Naive thymus-derived CD4-positive, alpha-beta T cell (primary cell): ENCODE measurements at regions not wholly inside any gene's neighbourhood (a gene's known extent, or its start where the extent isn't known, plus 50 kb on each side); places are given as distances from the start of the nearest gene placed in this dataset.
"Not testable (repeated sequence)": the region's sequence is repeated elsewhere in the genome, so short reads cannot be mapped to it uniquely, and the experiment has no call there.

Experiments
- ATAC-seq: fragments of 150-1000 bp; cut with Tn5 transposase; 2 replicates; pipeline ENCODE4 v1.10.0; 2021; ENCODE audit warnings: mild to moderate bottlenecking, moderate library complexity
- CTCF ChIA-PET: fragments of 350-600 bp; sonication (Branson Sonifier 250); formaldehyde crosslinking; loops from one replicate; lab custom pipeline; 2021; ENCODE audit warnings: antibody characterized with exemption; lab: Charles Lee
- POLR2A ChIA-PET: fragments of 350-600 bp; sonication (Branson Sonifier 250); formaldehyde crosslinking; loops from one replicate; lab custom pipeline; 2021; ENCODE audit warnings: antibody characterized with exemption, inconsistent platforms; lab: Charles Lee
- DNase-seq, 9 donors: peaks; one replicate each; pipeline versions ENCODE4 v3.0.0 to v3.0.0-alpha.2; 2020 to 2022; ENCODE audit warnings: mixed read lengths in 1 of 9
- H3K27ac ChIP-seq: one replicate; pipeline ENCODE4 v1.7.0; 2013; ENCODE audit warnings: mild to moderate bottlenecking, low read depth, low read length, moderate library complexity
- H3K27me3 ChIP-seq, 2 donors: one replicate each; pipeline ENCODE4 v1.7.0; 2013; ENCODE audit warnings: low read length in 2 of 2, mild to moderate bottlenecking in 2 of 2, moderate library complexity in 2 of 2; ENCODE audit not compliant: control insufficient read depth in 2 of 2, insufficient read depth in 2 of 2
- H3K36me3 ChIP-seq, 3 experiments: 1 replicate in 2 of 3; 2 replicates in 1 of 3; pipeline ENCODE4 v1.7.0; 2013; ENCODE audit warnings: low read length in 3 of 3, mild to moderate bottlenecking in 3 of 3, moderate library complexity in 1 of 3; ENCODE audit not compliant: insufficient read depth in 3 of 3, control insufficient read depth in 2 of 3
- H3K4me1 ChIP-seq, 2 donors: one replicate each; pipeline ENCODE4 v1.7.0; 2013; ENCODE audit warnings: low read length in 2 of 2, mild to moderate bottlenecking in 2 of 2, moderate library complexity in 1 of 2; ENCODE audit not compliant: control insufficient read depth in 2 of 2, insufficient read depth in 2 of 2
- H3K4me3 ChIP-seq: 2 replicates; pipeline ENCODE4 v1.7.0; 2013; ENCODE audit warnings: mild to moderate bottlenecking, low read length
- H3K9me3 ChIP-seq, 3 experiments: 1 replicate in 2 of 3; 2 replicates in 1 of 3; pipeline ENCODE4 v1.7.0; 2013; ENCODE audit warnings: low read length in 3 of 3; ENCODE audit not compliant: control insufficient read depth in 2 of 3
- H3K27ac Mint-ChIP-seq, 9 donors: one replicate each; pipeline ENCODE4 v1.8.0; 2020 to 2022; ENCODE audit warnings: mixed read lengths in 9 of 9, mild to moderate bottlenecking in 8 of 9, moderate library complexity in 5 of 9, inconsistent platforms in 2 of 9
- H3K27me3 Mint-ChIP-seq, 5 donors: one replicate each; pipeline ENCODE4 v1.8.0; 2021 to 2022; ENCODE audit warnings: mixed read lengths in 5 of 5, mild to moderate bottlenecking in 1 of 5
- H3K36me3 Mint-ChIP-seq, 5 donors: one replicate each; pipeline ENCODE4 v1.8.0; 2020 to 2022; ENCODE audit warnings: mixed read lengths in 5 of 5, mild to moderate bottlenecking in 3 of 5, inconsistent platforms in 1 of 5
- H3K4me1 Mint-ChIP-seq, 7 donors: one replicate each; pipeline ENCODE4 v1.8.0; 2020 to 2022; ENCODE audit warnings: mixed read lengths in 7 of 7, mild to moderate bottlenecking in 3 of 7, inconsistent platforms in 1 of 7
- H3K4me3 Mint-ChIP-seq, 10 donors: one replicate each; pipeline ENCODE4 v1.8.0; 2020 to 2022; ENCODE audit warnings: mild to moderate bottlenecking in 10 of 10, mixed read lengths in 10 of 10, moderate library complexity in 6 of 10, inconsistent platforms in 2 of 10
- H3K9me3 Mint-ChIP-seq, 11 donors: one replicate each; pipeline ENCODE4 v1.8.0; 2020 to 2022; ENCODE audit warnings: mixed read lengths in 11 of 11, mild to moderate bottlenecking in 4 of 11, inconsistent platforms in 1 of 11, moderate library complexity in 1 of 11
- intact Hi-C, 2 donors: fragments of 100-400 bp; cut with micrococcal nuclease; formaldehyde crosslinking; loops; one replicate each; pipeline ENCODE4 v1.15.1; 2023

DNA sequence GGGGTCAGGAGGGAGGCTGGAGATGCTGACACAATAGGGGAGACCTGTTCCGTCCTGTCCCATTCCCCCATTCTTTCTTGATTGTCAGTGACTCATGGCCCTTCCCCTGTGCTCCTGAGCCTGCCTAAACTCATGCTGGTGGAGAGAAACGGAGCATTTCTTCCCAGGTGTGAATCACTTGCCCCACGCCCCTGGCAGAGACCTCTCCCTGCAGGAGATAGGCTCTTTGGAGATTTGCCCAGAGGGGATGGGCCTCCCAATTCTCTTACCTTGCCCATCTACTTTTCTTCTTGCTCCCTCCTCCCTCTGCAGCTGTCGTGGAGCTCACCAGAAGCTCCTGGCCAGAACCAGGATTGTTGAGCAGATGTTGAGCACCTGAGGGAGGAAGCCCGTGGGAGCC lies 121.9 kb upstream of the OR9Q1 start:
- ChIA-PET POLR2A (no interaction called here), CTCF (no interaction called here)
- H3K36me3 Mint-ChIP-seq: peaks cover 0 to 4% (median 0%) of the 10 kb centered on the region in 5 donors
- H3K27me3 Mint-ChIP-seq: peaks cover 0 to 27% (median 14%) of the 10 kb centered on the region in 5 donors
- H3K27ac Mint-ChIP-seq: no peak overlapping the region
- intact Hi-C loops: no loop called here
- no peaks in the 10 kb centered on the region for H3K9me3 Mint-ChIP-seq
- no peak overlapping the region for H3K4me3 ChIP-seq
- H3K4me3 Mint-ChIP-seq: no peak overlapping the region
- no peaks in the 10 kb centered on the region for H3K36me3 ChIP-seq
- H3K27me3 ChIP-seq: no peaks in the 10 kb centered on the region
- no peak overlapping the region for H3K27ac ChIP-seq
- peaks cover 0 to 10% (median 7%) of the 10 kb centered on the region in 7 donors for H3K4me1 Mint-ChIP-seq
- DNase-seq: no peak
- H3K4me1 ChIP-seq: no peaks in the 10 kb centered on the region
- ATAC-seq: no peak
- H3K9me3 ChIP-seq: no peaks in the 10 kb centered on the region

DNA sequence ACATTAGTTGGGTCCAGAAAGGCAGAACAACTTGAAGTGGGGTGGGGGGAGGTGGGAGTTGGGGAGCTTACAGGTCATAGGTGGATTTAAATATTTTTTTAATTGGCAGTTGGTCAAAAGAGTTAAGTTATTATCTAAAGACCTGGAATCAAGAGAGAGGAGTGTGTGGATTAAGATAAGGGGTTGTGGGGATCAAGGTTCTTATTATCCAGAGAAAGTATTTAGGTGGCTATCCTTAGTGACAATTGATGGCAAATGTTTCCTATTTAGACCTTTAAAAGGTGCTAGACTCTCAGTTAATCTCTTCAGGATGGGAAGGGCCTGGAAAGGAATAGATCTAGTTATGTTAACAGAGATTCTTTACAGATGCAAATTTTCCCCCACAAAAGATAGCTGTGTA lies 120.7 kb upstream of the OR9Q1 start:
- Histone ChIP-seq H3K9me3 (no peaks in the 10 kb centered on the region), H3K4me3 (no peak overlapping the region), H3K27me3 (no peaks in the 10 kb centered on the region), H3K36me3 (no peaks in the 10 kb centered on the region), H3K4me1 (no peaks in the 10 kb centered on the region), H3K27ac (no peak overlapping the region)
- H3K4me1 Mint-ChIP-seq: peaks cover 0 to 10% (median 7%) of the 10 kb centered on the region in 7 donors
- no peak overlapping the region for H3K4me3 Mint-ChIP-seq
- DNase-seq (no peak), ATAC-seq (no peak)
- intact Hi-C loops: no loop called here
- H3K36me3 Mint-ChIP-seq: peaks cover 0 to 4% (median 0%) of the 10 kb centered on the region in 5 donors
- peaks cover 0 to 5% (median 0%) of the 10 kb centered on the region in 11 donors for H3K9me3 Mint-ChIP-seq
- H3K27ac Mint-ChIP-seq: no peak overlapping the region
- peaks cover 0 to 21% (median 6%) of the 10 kb centered on the region in 5 donors for H3K27me3 Mint-ChIP-seq
- ChIA-PET POLR2A (no interaction called here), CTCF (no interaction called here)

DNA sequence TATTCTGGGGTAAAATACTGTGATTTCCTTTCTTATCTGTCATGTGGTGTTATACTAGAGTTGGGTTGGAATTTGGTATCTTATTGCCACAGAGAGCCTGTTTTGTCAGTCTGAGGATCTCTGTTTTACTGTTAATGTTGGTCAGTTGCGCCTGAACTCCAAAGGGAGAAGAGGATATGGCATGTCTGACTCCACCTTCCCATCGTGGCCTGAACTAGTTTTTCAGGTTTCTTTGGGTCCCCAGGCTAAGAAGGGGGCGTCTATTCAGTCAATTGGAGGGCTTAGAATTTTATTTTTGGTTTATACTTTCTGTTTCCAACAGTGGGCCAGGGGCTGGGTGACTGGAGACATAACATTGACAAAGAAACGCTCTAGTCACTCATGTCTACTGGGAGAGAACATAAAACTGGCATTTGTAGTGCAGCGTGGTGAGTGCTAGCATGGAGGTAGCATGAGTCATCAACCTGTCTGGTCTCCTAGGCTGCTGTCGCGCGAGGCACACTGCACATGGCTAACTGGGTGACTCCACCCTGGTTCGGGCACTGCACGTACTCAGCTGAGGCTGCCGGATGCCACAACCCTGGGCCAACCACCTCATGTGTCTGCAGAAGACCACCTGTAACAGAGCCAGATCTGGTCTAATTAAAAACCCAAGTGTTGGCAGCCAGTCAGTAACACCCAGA lies 120.1 kb upstream of the OR9Q1 start:
- Mint-ChIP-seq H3K4me1 (peaks cover 0 to 10% (median 7%) of the 10 kb centered on the region in 7 donors), H3K27me3 (peaks cover 0 to 15% (median under 1%) of the 10 kb centered on the region in 5 donors), H3K9me3 (peaks cover 0 to 5% (median 0%) of the 10 kb centered on the region in 11 donors), H3K27ac (no peak overlapping the region), H3K4me3 (peak overlapping the region in 5 of 10 donors; percentile 16 to 40 (median 27)), H3K36me3 (peaks cover 0 to 2% (median 0%) of the 10 kb centered on the region in 5 donors)
- no peaks in the 10 kb centered on the region for H3K36me3 ChIP-seq
- H3K27me3 ChIP-seq: no peaks in the 10 kb centered on the region
- DNase-seq (no peak), ATAC-seq (peak; percentile 64)
- CTCF ChIA-PET: no interaction called here
- POLR2A ChIA-PET: no interaction called here
- no peak overlapping the region for H3K4me3 ChIP-seq
- no peaks in the 10 kb centered on the region for H3K9me3 ChIP-seq
- intact Hi-C loops: no loop called here
- H3K27ac ChIP-seq: no peak overlapping the region
- H3K4me1 ChIP-seq: no peaks in the 10 kb centered on the region

DNA sequence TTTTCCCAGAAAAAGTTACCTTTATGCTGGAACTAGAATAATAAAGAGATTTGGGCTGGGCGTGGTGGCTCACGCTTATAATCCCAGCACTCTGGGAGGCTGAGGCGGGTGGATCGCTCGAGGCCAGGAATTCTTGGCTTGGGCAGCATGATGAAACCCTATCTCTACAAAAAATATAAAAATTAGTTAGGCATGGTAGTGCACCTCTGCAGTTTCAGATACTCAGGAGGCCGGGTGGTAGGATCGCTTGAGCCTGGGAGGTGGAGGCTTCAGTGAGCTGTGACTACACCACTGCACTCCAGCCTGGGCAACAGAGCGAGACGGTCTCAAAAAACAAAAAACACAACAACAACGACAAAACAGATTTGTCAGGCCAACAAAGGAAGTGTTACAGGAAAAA lies 119.3 kb upstream of the OR9Q1 start:
- Histone ChIP-seq H3K9me3 (no peaks in the 10 kb centered on the region), H3K4me3 (no peak overlapping the region), H3K4me1 (no peaks in the 10 kb centered on the region), H3K27ac (no peak overlapping the region), H3K27me3 (no peaks in the 10 kb centered on the region), H3K36me3 (no peaks in the 10 kb centered on the region)
- intact Hi-C loops: no loop called here
- peaks cover 0 to 10% (median 7%) of the 10 kb centered on the region in 7 donors for H3K4me1 Mint-ChIP-seq
- ChIA-PET CTCF (no interaction called here), POLR2A (no interaction called here)
- H3K4me3 Mint-ChIP-seq: no peak overlapping the region
- ATAC-seq (no peak), DNase-seq (no peak)
- no peaks in the 10 kb centered on the region for H3K36me3 Mint-ChIP-seq
- peaks cover 0 to 12% (median 6%) of the 10 kb centered on the region in 5 donors for H3K27me3 Mint-ChIP-seq
- no peak overlapping the region for H3K27ac Mint-ChIP-seq
- H3K9me3 Mint-ChIP-seq: peaks cover 0 to 5% (median 0%) of the 10 kb centered on the region in 11 donors

DNA sequence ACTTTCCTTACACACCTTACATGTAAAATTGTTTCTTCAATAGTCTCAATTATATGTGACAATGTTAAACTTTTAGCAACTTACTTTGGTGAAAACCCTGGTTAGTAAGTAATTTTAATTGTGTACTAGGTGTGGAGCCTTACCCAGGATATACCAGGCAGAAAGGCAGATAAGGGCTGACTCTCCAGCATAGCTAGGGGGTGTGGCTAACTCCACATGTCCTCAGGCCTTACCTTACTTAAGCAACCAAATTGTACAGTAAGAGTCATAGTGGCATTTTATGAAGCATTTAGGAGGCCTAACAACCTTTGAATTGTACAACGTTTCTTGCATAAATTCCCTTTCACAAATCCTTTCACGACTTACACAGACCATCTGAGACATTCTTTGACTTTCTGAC lies 118.2 kb upstream of the OR9Q1 start:
- POLR2A ChIA-PET: no interaction called here
- intact Hi-C loops: no loop called here
- Mint-ChIP-seq H3K27ac (no peak overlapping the region), H3K36me3 (no peaks in the 10 kb centered on the region), H3K9me3 (peaks cover 0 to 5% (median 0%) of the 10 kb centered on the region in 11 donors), H3K27me3 (peaks cover 0 to 14% (median 6%) of the 10 kb centered on the region in 5 donors), H3K4me3 (no peak overlapping the region), H3K4me1 (peaks cover 0 to 10% (median 7%) of the 10 kb centered on the region in 7 donors)
- CTCF ChIA-PET: no interaction called here
- H3K4me1 ChIP-seq: no peaks in the 10 kb centered on the region
- ATAC-seq (no peak), DNase-seq (no peak)
- no peaks in the 10 kb centered on the region for H3K36me3 ChIP-seq
- no peaks in the 10 kb centered on the region for H3K9me3 ChIP-seq
- H3K27me3 ChIP-seq: no peaks in the 10 kb centered on the region
- no peak overlapping the region for H3K4me3 ChIP-seq
- no peak overlapping the region for H3K27ac ChIP-seq

DNA sequence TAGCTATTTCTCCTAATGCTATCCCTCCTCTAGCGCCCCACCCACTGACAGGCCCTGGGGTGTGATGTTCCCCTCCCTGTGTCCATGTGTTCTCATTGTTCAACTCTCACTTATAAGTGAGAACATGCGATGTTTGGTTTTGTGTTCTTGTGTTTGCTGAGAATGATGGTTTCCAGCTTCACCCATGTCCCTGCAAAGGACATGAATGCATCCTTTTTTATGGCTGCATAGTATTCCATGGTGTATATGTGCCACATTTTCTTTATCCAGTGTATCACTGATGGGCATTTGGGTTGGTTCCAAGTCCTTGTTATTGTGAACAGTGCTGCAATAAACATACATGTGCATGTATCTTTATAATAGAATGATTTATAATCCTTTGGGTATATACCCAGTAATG lies 115.3 kb upstream of the OR9Q1 start:
- CTCF ChIA-PET: not testable (repeated sequence)

DNA sequence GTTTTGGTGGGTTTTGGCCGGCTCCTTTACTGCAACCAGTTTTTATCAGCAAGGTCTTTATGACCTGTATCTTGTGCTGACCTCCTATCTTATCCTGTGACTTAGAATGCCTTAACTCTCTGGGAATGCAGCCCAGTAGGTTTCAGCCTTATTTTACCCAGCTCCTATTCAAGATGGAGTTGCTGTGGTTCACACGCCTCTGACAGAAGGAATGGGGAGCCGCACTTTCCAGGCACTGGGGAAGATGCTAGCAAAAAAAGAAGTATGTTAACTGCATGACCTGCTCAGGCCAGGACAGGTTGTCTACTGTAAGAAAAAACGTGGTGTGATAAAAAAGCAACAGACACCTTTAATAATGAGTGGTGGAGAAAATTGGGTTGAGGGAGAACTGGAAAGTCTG lies 112.2 kb upstream of the OR9Q1 start:
- H3K4me1 Mint-ChIP-seq, H3K4me3 Mint-ChIP-seq, H3K4me1 ChIP-seq, H3K4me3 ChIP-seq, DNase-seq, H3K9me3 ChIP-seq, H3K27me3 ChIP-seq, ATAC-seq, H3K27ac ChIP-seq, POLR2A ChIA-PET, H3K9me3 Mint-ChIP-seq, CTCF ChIA-PET, H3K27ac Mint-ChIP-seq, H3K36me3 Mint-ChIP-seq, intact Hi-C loops, H3K36me3 ChIP-seq: not testable (repeated sequence)
- peaks cover 0 to 19% (median 13%) of the 10 kb centered on the region in 5 donors for H3K27me3 Mint-ChIP-seq

More for the DNA sequence above, 115.3 kb upstream of the OR9Q1 start:
- DNase-seq, ATAC-seq, H3K9me3 Mint-ChIP-seq, H3K4me3 Mint-ChIP-seq, H3K4me3 ChIP-seq, H3K27ac Mint-ChIP-seq, H3K36me3 ChIP-seq, POLR2A ChIA-PET, H3K4me1 ChIP-seq, H3K4me1 Mint-ChIP-seq, H3K36me3 Mint-ChIP-seq, intact Hi-C loops, H3K27ac ChIP-seq, H3K9me3 ChIP-seq, H3K27me3 ChIP-seq: not testable (repeated sequence)
- peaks cover 0 to 14% (median 8%) of the 10 kb centered on the region in 5 donors for H3K27me3 Mint-ChIP-seq
